Smooth muscle cell (in vitro differentiated cells): ENCODE measurements at regions not wholly inside any gene's neighbourhood (a gene's known extent, or its start where the extent isn't known, plus 50 kb on each side); places are given as distances from the start of the nearest gene placed in this dataset.

Source experiments
- DNase-seq: peaks from one replicate; lab custom pipeline; 2025; ENCODE audit not compliant: unreplicated experiment; lab: John Stamatoyannopoulos, UW
- H2AFZ ChIP-seq: fragments of 200-600 bp; sonication (generic); 2 replicates; pipeline ENCODE4 v1.6.0; 2016; ENCODE audit warnings: antibody characterized with exemption, low read depth, mild to moderate bottlenecking
- H3F3A ChIP-seq: fragments of 200-600 bp; sonication (generic); 2 replicates; pipeline ENCODE4 v1.6.0; 2017; ENCODE audit warnings: antibody characterized with exemption, low read depth
- H3K27ac ChIP-seq: fragments of 200-600 bp; sonication (generic); 2 replicates; pipeline ENCODE4 v1.5.1; 2016; ENCODE audit warnings: low read depth, mild to moderate bottlenecking
- H3K27me3 ChIP-seq: fragments of 200-600 bp; sonication (generic); 2 replicates; pipeline ENCODE4 v1.6.1; 2016; ENCODE audit warnings: low read depth, mild to moderate bottlenecking
- H3K36me3 ChIP-seq: fragments of 200-600 bp; sonication (generic); 2 replicates; pipeline ENCODE4 v1.5.1; 2016; ENCODE audit warnings: low read depth
- H3K4me1 ChIP-seq: fragments of 200-600 bp; sonication (generic); 2 replicates; pipeline ENCODE4 v1.5.1; 2016; ENCODE audit warnings: low read depth
- H3K4me2 ChIP-seq: fragments of 200-600 bp; sonication (generic); 2 replicates; pipeline ENCODE4 v1.6.0; 2016; ENCODE audit warnings: mild to moderate bottlenecking
- H3K4me3 ChIP-seq: fragments of 200-600 bp; sonication (generic); 2 replicates; pipeline ENCODE4 v1.5.1; 2016; ENCODE audit warnings: mild to moderate bottlenecking
- H3K79me2 ChIP-seq: fragments of 200-600 bp; sonication (generic); 2 replicates; pipeline ENCODE4 v1.6.0; 2016; ENCODE audit warnings: low read depth, mild to moderate bottlenecking
- H3K9ac ChIP-seq: fragments of 200-600 bp; sonication (generic); 2 replicates; pipeline ENCODE4 v1.6.0; 2016; ENCODE audit warnings: low read depth
- H3K9me3 ChIP-seq: fragments of 200-600 bp; sonication (generic); replicated peaks from 2 replicates; pipeline ENCODE4 v1.5.1; 2016; ENCODE audit warnings: low read depth
- H4K20me1 ChIP-seq: fragments of 200-600 bp; sonication (generic); 2 replicates; pipeline ENCODE4 v1.6.0; 2016; ENCODE audit warnings: low read depth
- WGBS: methylation state at CpG from one replicate; pipeline ENCODE4 v1.1.7; 2016; ENCODE audit warnings: low lambda C conversion rate; 5-methylcytosine and 5-hydroxymethylcytosine counted together
- TF ChIP-seq, protein P1 (sequence below): fragments of 200-600 bp; sonication (generic); IDR thresholded peaks from 2 replicates; pipeline ENCODE4 v1.5.1; 2017; ENCODE audit warnings: borderline replicate concordance, mild to moderate bottlenecking, antibody characterized with exemption; ENCODE audit not compliant: insufficient read depth, poor library complexity, severe bottlenecking

DNA sequence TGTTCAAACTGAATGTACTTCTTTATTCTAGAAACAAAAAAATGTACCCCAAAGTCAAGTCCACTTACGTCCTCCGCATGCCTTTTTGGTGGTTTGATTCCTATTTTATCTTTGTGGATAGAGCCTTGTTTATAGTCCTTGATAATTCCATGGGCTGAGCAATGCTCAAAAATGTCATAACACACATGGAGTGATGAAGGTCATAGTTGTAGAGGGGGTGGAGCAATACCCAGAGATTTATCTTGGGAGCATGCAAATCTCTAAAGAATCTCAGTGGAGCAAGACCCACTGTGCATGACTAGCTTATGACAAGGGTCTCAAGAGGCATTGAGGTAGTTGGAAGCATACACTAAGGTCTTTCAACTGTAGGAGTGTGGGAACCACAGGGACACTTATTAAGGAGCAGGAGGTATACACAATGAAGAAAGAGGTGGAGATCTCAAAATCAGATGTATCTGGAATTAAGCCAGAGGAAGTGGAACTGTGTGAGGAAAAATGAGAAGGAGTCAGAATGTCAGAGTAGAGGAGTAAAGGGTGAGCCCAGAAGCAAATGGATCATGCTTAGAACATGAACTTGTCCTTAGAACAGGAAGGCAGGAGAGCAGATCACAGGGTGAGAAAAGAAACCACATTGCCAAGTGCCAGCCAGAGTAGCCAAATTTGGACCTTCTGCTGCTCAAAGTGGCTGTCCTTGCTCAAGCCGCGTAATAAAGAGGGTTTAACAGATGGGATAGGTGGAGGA lies 68.1 kb upstream of the STK39 start:
- H3K9me3 ChIP-seq: no peaks in the 10 kb centered on the region
- no peak overlapping the region for H3K27ac ChIP-seq
- DNase-seq: no peak
- no peak overlapping the region for H2AFZ ChIP-seq
- peaks cover 6% of the 10 kb centered on the region for H3K4me1 ChIP-seq
- H3K9ac ChIP-seq: no peak overlapping the region
- 81% methylated on average over 4 of the region's 4 CpGs for WGBS
- no peak overlapping the region for H3K4me2 ChIP-seq
- TF ChIP-seq, protein P1, sequence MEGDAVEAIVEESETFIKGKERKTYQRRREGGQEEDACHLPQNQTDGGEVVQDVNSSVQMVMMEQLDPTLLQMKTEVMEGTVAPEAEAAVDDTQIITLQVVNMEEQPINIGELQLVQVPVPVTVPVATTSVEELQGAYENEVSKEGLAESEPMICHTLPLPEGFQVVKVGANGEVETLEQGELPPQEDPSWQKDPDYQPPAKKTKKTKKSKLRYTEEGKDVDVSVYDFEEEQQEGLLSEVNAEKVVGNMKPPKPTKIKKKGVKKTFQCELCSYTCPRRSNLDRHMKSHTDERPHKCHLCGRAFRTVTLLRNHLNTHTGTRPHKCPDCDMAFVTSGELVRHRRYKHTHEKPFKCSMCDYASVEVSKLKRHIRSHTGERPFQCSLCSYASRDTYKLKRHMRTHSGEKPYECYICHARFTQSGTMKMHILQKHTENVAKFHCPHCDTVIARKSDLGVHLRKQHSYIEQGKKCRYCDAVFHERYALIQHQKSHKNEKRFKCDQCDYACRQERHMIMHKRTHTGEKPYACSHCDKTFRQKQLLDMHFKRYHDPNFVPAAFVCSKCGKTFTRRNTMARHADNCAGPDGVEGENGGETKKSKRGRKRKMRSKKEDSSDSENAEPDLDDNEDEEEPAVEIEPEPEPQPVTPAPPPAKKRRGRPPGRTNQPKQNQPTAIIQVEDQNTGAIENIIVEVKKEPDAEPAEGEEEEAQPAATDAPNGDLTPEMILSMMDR: no peak
- no peaks in the 10 kb centered on the region for H4K20me1 ChIP-seq
- H3K36me3 ChIP-seq: no peaks in the 10 kb centered on the region
- H3F3A ChIP-seq: no peaks in the 10 kb centered on the region
- no peaks in the 10 kb centered on the region for H3K27me3 ChIP-seq
- no peaks in the 10 kb centered on the region for H3K79me2 ChIP-seq
- H3K4me3 ChIP-seq: no peak overlapping the region

GRCh38 chr2:168316073-168316440 lies 68.7 kb upstream of the STK39 start:
- H3K4me2 ChIP-seq: no peak overlapping the region
- H3K79me2 ChIP-seq: no peaks in the 10 kb centered on the region
- no peak overlapping the region for H2AFZ ChIP-seq
- no peak for DNase-seq
- H3K36me3 ChIP-seq: no peaks in the 10 kb centered on the region
- H4K20me1 ChIP-seq: no peaks in the 10 kb centered on the region
- no peak overlapping the region for H3K9ac ChIP-seq
- H3F3A ChIP-seq: no peaks in the 10 kb centered on the region
- H3K9me3 ChIP-seq: no peaks in the 10 kb centered on the region
- peaks cover 6% of the 10 kb centered on the region for H3K4me1 ChIP-seq
- H3K27me3 ChIP-seq: no peaks in the 10 kb centered on the region
- TF ChIP-seq, protein P1: no peak
- H3K27ac ChIP-seq: no peak overlapping the region
- H3K4me3 ChIP-seq: no peak overlapping the region

- Histone ChIP-seq H3K27me3 (no peaks in the 10 kb centered on the region), H3K27ac (no peak overlapping the region), H4K20me1 (no peaks in the 10 kb centered on the region), H2AFZ (no peak overlapping the region), H3F3A (no peaks in the 10 kb centered on the region), H3K4me3 (no peak overlapping the region), H3K9me3 (no peaks in the 10 kb centered on the region), H3K36me3 (no peaks in the 10 kb centered on the region), H3K4me1 (no peaks in the 10 kb centered on the region), H3K4me2 (no peak overlapping the region), H3K79me2 (no peaks in the 10 kb centered on the region), H3K9ac (no peak overlapping the region)
- no peak for DNase-seq
- TF ChIP-seq, protein P1: no peak
- WGBS: 96% methylated on average over 1 of the region's 1 CpG
Measured at GRCh38 chr2:168317282-168317681, 69.9 kb upstream of the STK39 start.

- no peak overlapping the region for H2AFZ ChIP-seq
- H3K27ac ChIP-seq: no peak overlapping the region
- H3K9ac ChIP-seq: no peak overlapping the region
- H3K9me3 ChIP-seq: no peaks in the 10 kb centered on the region
- H3F3A ChIP-seq: no peaks in the 10 kb centered on the region
- H3K36me3 ChIP-seq: no peaks in the 10 kb centered on the region
- no peaks in the 10 kb centered on the region for H3K79me2 ChIP-seq
- no peak for DNase-seq
- H3K4me1 ChIP-seq: no peaks in the 10 kb centered on the region
- no peaks in the 10 kb centered on the region for H3K27me3 ChIP-seq
- no peak overlapping the region for H3K4me2 ChIP-seq
- no peak overlapping the region for H3K4me3 ChIP-seq
- TF ChIP-seq, protein P1: no peak
- H4K20me1 ChIP-seq: no peaks in the 10 kb centered on the region
Measured at GRCh38 chr2:168320267-168320666, 72.9 kb upstream of the STK39 start.
